GM23338 (cell line): ENCODE measurements at regions not wholly inside any gene's neighbourhood (a gene's known extent, or its start where the extent isn't known, plus 50 kb on each side); places are given as distances from the start of the nearest gene placed in this dataset.

Experiments used
- ATAC-seq: fragments of 200-7000 bp; cut with Tn5 transposase; 3 replicates; pipeline ENCODE4 v1.9.1; 2020
- DNase-seq: peaks from one replicate; pipeline ENCODE4 v3.0.0-alpha.2; 2015; ENCODE audit warnings: low spot score
- H2AFZ ChIP-seq: fragments of 200-600 bp; sonication (generic); 2 replicates; pipeline ENCODE4 v1.8.0; 2016; ENCODE audit warnings: antibody characterized with exemption, mild to moderate bottlenecking, moderate library complexity
- H3F3A ChIP-seq: fragments of 200-600 bp; sonication (generic); replicated peaks from 2 replicates; pipeline ENCODE4 v1.8.0; 2017; ENCODE audit warnings: antibody characterized with exemption, mixed run types, low read depth
- H3K27ac ChIP-seq: fragments of 200-600 bp; sonication (generic); 2 replicates; pipeline ENCODE4 v1.6.1; 2016; ENCODE audit warnings: low read depth
- H3K27me3 ChIP-seq: fragments of 200-600 bp; sonication (generic); 2 replicates; pipeline ENCODE4 v1.8.0; 2016; ENCODE audit warnings: mild to moderate bottlenecking, mixed run types, moderate library complexity; ENCODE audit not compliant: insufficient read depth
- H3K36me3 ChIP-seq: fragments of 200-600 bp; sonication (generic); 2 replicates; pipeline ENCODE4 v1.8.0; 2016; ENCODE audit warnings: mild to moderate bottlenecking; ENCODE audit not compliant: insufficient read depth
- H3K4me1 ChIP-seq: fragments of 200-600 bp; sonication (generic); 2 replicates; pipeline ENCODE4 v1.8.0; 2016; ENCODE audit warnings: mild to moderate bottlenecking, moderate library complexity; ENCODE audit not compliant: insufficient read depth
- H3K4me2 ChIP-seq: fragments of 200-600 bp; sonication (generic); 2 replicates; pipeline ENCODE4 v1.7.1; 2017; ENCODE audit warnings: mixed run types
- H3K4me3 ChIP-seq: fragments of 200-600 bp; sonication (generic); 2 replicates; pipeline ENCODE4 v1.6.1; 2016; ENCODE audit warnings: mixed run types
- H3K79me2 ChIP-seq: fragments of 200-600 bp; sonication (generic); replicated peaks from 2 replicates; pipeline ENCODE4 v1.8.0; 2017; ENCODE audit warnings: mild to moderate bottlenecking; ENCODE audit not compliant: insufficient read depth
- H3K9me2 ChIP-seq: fragments of 200-600 bp; sonication (generic); 2 replicates; pipeline ENCODE4 v1.8.0; 2017; ENCODE audit not compliant: insufficient read depth
- H4K20me1 ChIP-seq: fragments of 200-600 bp; sonication (generic); replicated peaks from 2 replicates; pipeline ENCODE4 v1.8.0; 2017; ENCODE audit warnings: mild to moderate bottlenecking; ENCODE audit not compliant: insufficient read depth
- H3K27ac Mint-ChIP-seq: 2 replicates; pipeline ENCODE4 v1.8.0; 2020; ENCODE audit warnings: inconsistent platforms, mild to moderate bottlenecking, moderate library complexity, mixed read lengths
- H3K27me3 Mint-ChIP-seq: 3 replicates; pipeline ENCODE4 v1.8.0; 2022; ENCODE audit warnings: low read depth, mild to moderate bottlenecking, moderate library complexity, mixed read lengths, inconsistent platforms; ENCODE audit not compliant: insufficient read depth, poor library complexity
- H3K36me3 Mint-ChIP-seq: 3 replicates; pipeline ENCODE4 v1.8.0; 2021; ENCODE audit warnings: low read depth, mild to moderate bottlenecking, inconsistent platforms, moderate library complexity, mixed read lengths
- H3K4me1 Mint-ChIP-seq: 3 replicates; pipeline ENCODE4 v1.8.0; 2020; ENCODE audit warnings: mild to moderate bottlenecking, inconsistent platforms, mixed read lengths
- H3K4me3 Mint-ChIP-seq: 3 replicates; pipeline ENCODE4 v1.8.0; 2021; ENCODE audit warnings: moderate library complexity, mild to moderate bottlenecking, inconsistent platforms, mixed read lengths
- H3K9me3 Mint-ChIP-seq: 3 replicates; pipeline ENCODE4 v1.8.0; 2020; ENCODE audit warnings: moderate library complexity, mild to moderate bottlenecking, inconsistent platforms, mixed read lengths
- CREB1 ChIP-seq: fragments of 250-450 bp; sonication (Bioruptor Pico); IDR thresholded peaks from 2 replicates; pipeline ENCODE4 v1.5.0; 2020; ENCODE audit warnings: low read depth, mild to moderate bottlenecking, moderate library complexity
- EZH2 ChIP-seq: fragments of 200-600 bp; sonication (generic); IDR thresholded peaks from one replicate; pipeline ENCODE4 v1.8.0; 2017; ENCODE audit warnings: antibody characterized with exemption, mild to moderate bottlenecking, low read depth; ENCODE audit not compliant: unreplicated experiment
- JUNB ChIP-seq: IDR thresholded peaks from one replicate; pipeline ENCODE4 v1.6.1; 2016; ENCODE audit warnings: antibody characterized with exemption; ENCODE audit not compliant: unreplicated experiment
- NANOG ChIP-seq: IDR thresholded peaks from 2 replicates; pipeline ENCODE4 v1.6.1; 2016; ENCODE audit warnings: antibody characterized with exemption, borderline replicate concordance
- POLR2AphosphoS5 ChIP-seq: IDR thresholded peaks from 2 replicates; pipeline ENCODE4 v1.6.1; 2016; ENCODE audit warnings: antibody characterized with exemption, low read depth
- STAT1 ChIP-seq: IDR thresholded peaks from one replicate; pipeline ENCODE4 v1.6.1; 2016; ENCODE audit warnings: antibody characterized with exemption; ENCODE audit not compliant: unreplicated experiment
- ZNF331 ChIP-seq: fragments of 250-450 bp; sonication (Bioruptor Pico); IDR thresholded peaks from 2 replicates; pipeline ENCODE4 v1.5.0; 2020; ENCODE audit warnings: low read depth, mild to moderate bottlenecking, moderate library complexity
- TF ChIP-seq, protein P1 (sequence below): IDR thresholded peaks from one replicate; pipeline ENCODE4 v1.6.1; 2018; ENCODE audit warnings: antibody characterized with exemption; ENCODE audit not compliant: unreplicated experiment
- TF ChIP-seq, protein P2 (sequence below): fragments of 250-450 bp; sonication (Bioruptor Pico); IDR thresholded peaks from 2 replicates; pipeline ENCODE4 v1.5.0; 2020; ENCODE audit warnings: mild to moderate bottlenecking, moderate library complexity
- TF ChIP-seq, protein P3 (sequence below), 2 experiments: fragments of 200-600 bp in 1 of 2; sonication (generic) in 1 of 2; conservative IDR thresholded peaks; 2 replicates each; pipeline versions ENCODE4 v1.5.1 to v1.6.1; 2016 to 2017; ENCODE audit warnings: antibody characterized with exemption in 2 of 2, low read depth in 2 of 2, mild to moderate bottlenecking in 2 of 2, moderate library complexity in 1 of 2

DNA sequence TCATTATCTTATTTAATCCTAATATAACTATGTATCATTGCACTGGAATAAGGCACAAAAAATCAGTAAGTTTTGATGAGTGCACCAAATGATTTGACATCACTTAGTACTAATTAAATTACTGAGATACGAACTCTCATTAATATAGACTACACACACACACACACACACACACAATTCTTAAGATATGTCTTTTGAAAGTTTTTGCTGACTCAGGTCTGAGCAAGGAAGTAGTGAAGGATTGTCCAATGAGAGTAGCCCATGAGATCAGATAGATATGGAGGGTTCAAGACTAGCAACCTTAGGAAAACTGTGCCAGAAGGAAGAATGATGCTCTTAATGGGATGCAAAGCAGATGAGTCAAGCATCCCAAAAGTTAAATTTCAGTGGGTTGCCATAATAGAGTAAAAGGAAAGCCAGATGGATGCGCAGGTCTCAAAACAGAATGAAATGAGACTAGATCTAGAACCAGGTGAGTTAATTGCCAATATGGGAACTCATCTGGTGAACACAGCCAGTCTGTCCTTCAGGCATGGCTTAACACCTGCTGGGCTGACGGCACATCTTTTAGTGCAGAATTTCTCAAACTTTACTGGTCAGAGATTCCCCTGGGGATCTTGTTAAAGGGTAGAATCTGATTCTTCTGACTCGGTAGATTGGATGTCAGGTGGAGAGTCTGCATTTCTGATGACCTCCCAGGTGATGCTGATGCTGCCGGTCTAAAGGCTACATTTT, 197.0 kb upstream of the NR4A3 start:
- no peak overlapping the region for H3K27ac ChIP-seq
- TF ChIP-seq NANOG = no peak
- no peaks in the 10 kb centered on the region for H3K4me1 ChIP-seq
- 0 out of 2 replicates have a peak, but pooled peaks cover 3% of the 10 kb centered on the region for H3K9me2 ChIP-seq
- no peaks in the 10 kb centered on the region for H3K36me3 ChIP-seq
- H3K4me2 ChIP-seq = no peak overlapping the region
- H3K79me2 ChIP-seq = no peaks in the 10 kb centered on the region
- H4K20me1 ChIP-seq = no peaks in the 10 kb centered on the region
- H3K4me3 ChIP-seq = no peak overlapping the region
- H3K27me3 ChIP-seq = no peaks in the 10 kb centered on the region
- no peaks in the 10 kb centered on the region for H3F3A ChIP-seq
- no peaks in the 10 kb centered on the region for H3K9me3 Mint-ChIP-seq
- H3K36me3 Mint-ChIP-seq = no peaks in the 10 kb centered on the region
- no peak for DNase-seq
- peaks cover 16% of the 10 kb centered on the region for H3K4me1 Mint-ChIP-seq
- no peak overlapping the region for H2AFZ ChIP-seq
- no peak for ATAC-seq
- no peak overlapping the region for H3K27ac Mint-ChIP-seq
- no peak overlapping the region for H3K4me3 Mint-ChIP-seq
- peaks cover 1% of the 10 kb centered on the region for H3K27me3 Mint-ChIP-seq

DNA sequence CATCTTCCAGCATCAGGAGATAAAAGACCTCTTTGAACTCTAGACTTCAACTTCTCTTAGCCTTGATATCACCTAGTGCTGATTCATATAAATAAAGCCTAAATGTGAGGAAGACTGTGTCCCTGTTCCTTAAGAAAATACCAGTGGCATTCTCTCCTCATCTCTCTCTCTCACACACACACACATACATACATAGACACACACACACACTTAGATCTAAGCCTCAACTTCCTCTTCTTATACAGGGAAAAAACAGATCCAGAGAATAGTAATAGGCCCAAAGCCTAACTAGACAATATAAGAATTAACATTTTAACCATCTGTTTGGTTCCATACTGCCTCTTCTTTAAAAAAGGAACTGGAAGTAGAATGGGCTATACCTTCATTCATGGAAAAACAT, 195.3 kb upstream of the NR4A3 start:
- Histone ChIP-seq H3K9me2 (no peaks in the 10 kb centered on the region), H3K27ac (no peak overlapping the region), H3K36me3 (no peaks in the 10 kb centered on the region), H3K27me3 (no peaks in the 10 kb centered on the region), H2AFZ (no peak overlapping the region), H3K79me2 (no peaks in the 10 kb centered on the region), H3K4me1 (no peaks in the 10 kb centered on the region; the same call in 1 of the 2 replicates), H4K20me1 (no peaks in the 10 kb centered on the region), H3K4me3 (no peak overlapping the region), H3F3A (no peaks in the 10 kb centered on the region), H3K4me2 (no peak overlapping the region)
- Mint-ChIP-seq H3K9me3 (no peaks in the 10 kb centered on the region), H3K4me1 (peaks cover 16% of the 10 kb centered on the region), H3K27me3 (no peaks in the 10 kb centered on the region), H3K27ac (no peak overlapping the region), H3K4me3 (no peak overlapping the region), H3K36me3 (no peaks in the 10 kb centered on the region)
- DNase-seq (no peak), ATAC-seq (no peak)
- no peak for TF ChIP-seq STAT1
- no peak for TF ChIP-seq NANOG
- no peak for TF ChIP-seq EZH2
- no peak for TF ChIP-seq JUNB
- TF ChIP-seq CREB1 (CRISPR knock-in tag) = no peak
- TF ChIP-seq POLR2AphosphoS5 = no peak
- TF ChIP-seq, protein P1, sequence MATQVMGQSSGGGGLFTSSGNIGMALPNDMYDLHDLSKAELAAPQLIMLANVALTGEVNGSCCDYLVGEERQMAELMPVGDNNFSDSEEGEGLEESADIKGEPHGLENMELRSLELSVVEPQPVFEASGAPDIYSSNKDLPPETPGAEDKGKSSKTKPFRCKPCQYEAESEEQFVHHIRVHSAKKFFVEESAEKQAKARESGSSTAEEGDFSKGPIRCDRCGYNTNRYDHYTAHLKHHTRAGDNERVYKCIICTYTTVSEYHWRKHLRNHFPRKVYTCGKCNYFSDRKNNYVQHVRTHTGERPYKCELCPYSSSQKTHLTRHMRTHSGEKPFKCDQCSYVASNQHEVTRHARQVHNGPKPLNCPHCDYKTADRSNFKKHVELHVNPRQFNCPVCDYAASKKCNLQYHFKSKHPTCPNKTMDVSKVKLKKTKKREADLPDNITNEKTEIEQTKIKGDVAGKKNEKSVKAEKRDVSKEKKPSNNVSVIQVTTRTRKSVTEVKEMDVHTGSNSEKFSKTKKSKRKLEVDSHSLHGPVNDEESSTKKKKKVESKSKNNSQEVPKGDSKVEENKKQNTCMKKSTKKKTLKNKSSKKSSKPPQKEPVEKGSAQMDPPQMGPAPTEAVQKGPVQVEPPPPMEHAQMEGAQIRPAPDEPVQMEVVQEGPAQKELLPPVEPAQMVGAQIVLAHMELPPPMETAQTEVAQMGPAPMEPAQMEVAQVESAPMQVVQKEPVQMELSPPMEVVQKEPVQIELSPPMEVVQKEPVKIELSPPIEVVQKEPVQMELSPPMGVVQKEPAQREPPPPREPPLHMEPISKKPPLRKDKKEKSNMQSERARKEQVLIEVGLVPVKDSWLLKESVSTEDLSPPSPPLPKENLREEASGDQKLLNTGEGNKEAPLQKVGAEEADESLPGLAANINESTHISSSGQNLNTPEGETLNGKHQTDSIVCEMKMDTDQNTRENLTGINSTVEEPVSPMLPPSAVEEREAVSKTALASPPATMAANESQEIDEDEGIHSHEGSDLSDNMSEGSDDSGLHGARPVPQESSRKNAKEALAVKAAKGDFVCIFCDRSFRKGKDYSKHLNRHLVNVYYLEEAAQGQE = no peak
- TF ChIP-seq, protein P2, sequence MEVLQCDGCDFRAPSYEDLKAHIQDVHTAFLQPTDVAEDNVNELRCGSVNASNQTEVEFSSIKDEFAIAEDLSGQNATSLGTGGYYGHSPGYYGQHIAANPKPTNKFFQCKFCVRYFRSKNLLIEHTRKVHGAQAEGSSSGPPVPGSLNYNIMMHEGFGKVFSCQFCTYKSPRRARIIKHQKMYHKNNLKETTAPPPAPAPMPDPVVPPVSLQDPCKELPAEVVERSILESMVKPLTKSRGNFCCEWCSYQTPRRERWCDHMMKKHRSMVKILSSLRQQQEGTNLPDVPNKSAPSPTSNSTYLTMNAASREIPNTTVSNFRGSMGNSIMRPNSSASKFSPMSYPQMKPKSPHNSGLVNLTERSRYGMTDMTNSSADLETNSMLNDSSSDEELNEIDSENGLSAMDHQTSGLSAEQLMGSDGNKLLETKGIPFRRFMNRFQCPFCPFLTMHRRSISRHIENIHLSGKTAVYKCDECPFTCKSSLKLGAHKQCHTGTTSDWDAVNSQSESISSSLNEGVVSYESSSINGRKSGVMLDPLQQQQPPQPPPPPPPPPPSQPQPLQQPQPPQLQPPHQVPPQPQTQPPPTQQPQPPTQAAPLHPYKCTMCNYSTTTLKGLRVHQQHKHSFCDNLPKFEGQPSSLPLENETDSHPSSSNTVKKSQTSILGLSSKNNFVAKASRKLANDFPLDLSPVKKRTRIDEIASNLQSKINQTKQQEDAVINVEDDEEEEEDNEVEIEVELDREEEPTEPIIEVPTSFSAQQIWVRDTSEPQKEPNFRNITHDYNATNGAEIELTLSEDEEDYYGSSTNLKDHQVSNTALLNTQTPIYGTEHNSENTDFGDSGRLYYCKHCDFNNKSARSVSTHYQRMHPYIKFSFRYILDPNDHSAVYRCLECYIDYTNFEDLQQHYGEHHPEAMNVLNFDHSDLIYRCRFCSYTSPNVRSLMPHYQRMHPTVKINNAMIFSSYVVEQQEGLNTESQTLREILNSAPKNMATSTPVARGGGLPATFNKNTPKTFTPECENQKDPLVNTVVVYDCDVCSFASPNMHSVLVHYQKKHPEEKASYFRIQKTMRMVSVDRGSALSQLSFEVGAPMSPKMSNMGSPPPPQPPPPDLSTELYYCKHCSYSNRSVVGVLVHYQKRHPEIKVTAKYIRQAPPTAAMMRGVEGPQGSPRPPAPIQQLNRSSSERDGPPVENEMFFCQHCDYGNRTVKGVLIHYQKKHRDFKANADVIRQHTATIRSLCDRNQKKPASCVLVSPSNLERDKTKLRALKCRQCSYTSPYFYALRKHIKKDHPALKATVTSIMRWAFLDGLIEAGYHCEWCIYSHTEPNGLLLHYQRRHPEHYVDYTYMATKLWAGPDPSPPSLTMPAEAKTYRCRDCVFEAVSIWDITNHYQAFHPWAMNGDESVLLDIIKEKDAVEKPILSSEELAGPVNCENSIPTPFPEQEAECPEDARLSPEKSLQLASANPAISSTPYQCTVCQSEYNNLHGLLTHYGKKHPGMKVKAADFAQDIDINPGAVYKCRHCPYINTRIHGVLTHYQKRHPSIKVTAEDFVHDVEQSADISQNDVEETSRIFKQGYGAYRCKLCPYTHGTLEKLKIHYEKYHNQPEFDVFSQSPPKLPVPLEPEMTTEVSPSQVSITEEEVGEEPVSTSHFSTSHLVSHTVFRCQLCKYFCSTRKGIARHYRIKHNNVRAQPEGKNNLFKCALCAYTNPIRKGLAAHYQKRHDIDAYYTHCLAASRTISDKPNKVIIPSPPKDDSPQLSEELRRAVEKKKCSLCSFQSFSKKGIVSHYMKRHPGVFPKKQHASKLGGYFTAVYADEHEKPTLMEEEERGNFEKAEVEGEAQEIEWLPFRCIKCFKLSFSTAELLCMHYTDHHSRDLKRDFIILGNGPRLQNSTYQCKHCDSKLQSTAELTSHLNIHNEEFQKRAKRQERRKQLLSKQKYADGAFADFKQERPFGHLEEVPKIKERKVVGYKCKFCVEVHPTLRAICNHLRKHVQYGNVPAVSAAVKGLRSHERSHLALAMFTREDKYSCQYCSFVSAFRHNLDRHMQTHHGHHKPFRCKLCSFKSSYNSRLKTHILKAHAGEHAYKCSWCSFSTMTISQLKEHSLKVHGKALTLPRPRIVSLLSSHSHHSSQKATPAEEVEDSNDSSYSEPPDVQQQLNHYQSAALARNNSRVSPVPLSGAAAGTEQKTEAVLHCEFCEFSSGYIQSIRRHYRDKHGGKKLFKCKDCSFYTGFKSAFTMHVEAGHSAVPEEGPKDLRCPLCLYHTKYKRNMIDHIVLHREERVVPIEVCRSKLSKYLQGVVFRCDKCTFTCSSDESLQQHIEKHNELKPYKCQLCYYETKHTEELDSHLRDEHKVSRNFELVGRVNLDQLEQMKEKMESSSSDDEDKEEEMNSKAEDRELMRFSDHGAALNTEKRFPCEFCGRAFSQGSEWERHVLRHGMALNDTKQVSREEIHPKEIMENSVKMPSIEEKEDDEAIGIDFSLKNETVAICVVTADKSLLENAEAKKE (CRISPR knock-in tag) = no peak
- TF ChIP-seq, protein P3, sequence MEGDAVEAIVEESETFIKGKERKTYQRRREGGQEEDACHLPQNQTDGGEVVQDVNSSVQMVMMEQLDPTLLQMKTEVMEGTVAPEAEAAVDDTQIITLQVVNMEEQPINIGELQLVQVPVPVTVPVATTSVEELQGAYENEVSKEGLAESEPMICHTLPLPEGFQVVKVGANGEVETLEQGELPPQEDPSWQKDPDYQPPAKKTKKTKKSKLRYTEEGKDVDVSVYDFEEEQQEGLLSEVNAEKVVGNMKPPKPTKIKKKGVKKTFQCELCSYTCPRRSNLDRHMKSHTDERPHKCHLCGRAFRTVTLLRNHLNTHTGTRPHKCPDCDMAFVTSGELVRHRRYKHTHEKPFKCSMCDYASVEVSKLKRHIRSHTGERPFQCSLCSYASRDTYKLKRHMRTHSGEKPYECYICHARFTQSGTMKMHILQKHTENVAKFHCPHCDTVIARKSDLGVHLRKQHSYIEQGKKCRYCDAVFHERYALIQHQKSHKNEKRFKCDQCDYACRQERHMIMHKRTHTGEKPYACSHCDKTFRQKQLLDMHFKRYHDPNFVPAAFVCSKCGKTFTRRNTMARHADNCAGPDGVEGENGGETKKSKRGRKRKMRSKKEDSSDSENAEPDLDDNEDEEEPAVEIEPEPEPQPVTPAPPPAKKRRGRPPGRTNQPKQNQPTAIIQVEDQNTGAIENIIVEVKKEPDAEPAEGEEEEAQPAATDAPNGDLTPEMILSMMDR (conservative IDR thresholded peaks at IDR 0.05; ENCODE audit: low read depth in 2 of 2) = no peak
- TF ChIP-seq ZNF331 = no peak
